ENCODE measurements at regions not wholly inside any gene's neighbourhood (a gene's known extent, or its start where the extent isn't known, plus 50 kb on each side); places are given as distances from the start of the nearest gene placed in this dataset.
"Not testable (repeated sequence)": the region's sequence is repeated elsewhere in the genome, so short reads cannot be mapped to it uniquely, and the experiment has no call there.

- H3K27ac ChIP-seq (ENCODE audit: low read length), result no peak overlapping the region
- H4K20me1 ChIP-seq (ENCODE audit: insufficient read depth, low read length), result no peaks in the 10 kb centered on the region
- TF ChIP-seq EZH2 (optimal IDR thresholded peaks at IDR 0.05; ENCODE audit: low read depth, low read length) (no peak), CTCF (IDR thresholded peaks at IDR 0.05; ENCODE audit: low read length) (no peak), EZH2phosphoT487 (IDR thresholded peaks at IDR 0.05; ENCODE audit: low read length) (no peak)
- H3K4me3 ChIP-seq (ENCODE audit: low read length), result no peak overlapping the region
- H3K4me1 ChIP-seq (ENCODE audit: low read length), result no peaks in the 10 kb centered on the region
- H3K9me2 ChIP-seq (replicated peaks; ENCODE audit: insufficient read depth, low read length), result no peaks in the 10 kb centered on the region
- H3K36me3 ChIP-seq (replicated peaks; ENCODE audit: insufficient read depth, low read length), result no peaks in the 10 kb centered on the region
- no peaks in the 10 kb centered on the region for H3K79me2 ChIP-seq (ENCODE audit: low read length)
- H3K9me3 ChIP-seq (replicated peaks; ENCODE audit: insufficient read depth, low read length), result no peaks in the 10 kb centered on the region
- H3F3A ChIP-seq (ENCODE audit: insufficient read depth, low read length), result no peaks in the 10 kb centered on the region
- H3K4me2 ChIP-seq (ENCODE audit: low read depth, low read length), result no peak overlapping the region
- no peak for DNase-seq
- H3K27me3 ChIP-seq (replicated peaks; ENCODE audit: insufficient read depth, low read length), result no peaks in the 10 kb centered on the region
- H3K9ac ChIP-seq (ENCODE audit: low read length), result no peak overlapping the region
- no peak overlapping the region for H2AFZ ChIP-seq (ENCODE audit: low read length)
Observed at GRCh38 chr5:58311526-58311925, 148.4 kb downstream of the PLK2 start.

- H3K36me3 ChIP-seq (replicated peaks; ENCODE audit: insufficient read depth, low read length); DNase-seq; H3F3A ChIP-seq (ENCODE audit: insufficient read depth, low read length); H3K4me2 ChIP-seq (ENCODE audit: low read depth, low read length); H3K27ac ChIP-seq (ENCODE audit: low read length); H3K4me3 ChIP-seq (ENCODE audit: low read length); H3K27me3 ChIP-seq (replicated peaks; ENCODE audit: insufficient read depth, low read length); H3K9me2 ChIP-seq (replicated peaks; ENCODE audit: insufficient read depth, low read length); H4K20me1 ChIP-seq (ENCODE audit: insufficient read depth, low read length); H3K9ac ChIP-seq (ENCODE audit: low read length); H3K4me1 ChIP-seq (ENCODE audit: low read length); H3K9me3 ChIP-seq (replicated peaks; ENCODE audit: insufficient read depth, low read length); H2AFZ ChIP-seq (ENCODE audit: low read length); H3K79me2 ChIP-seq (ENCODE audit: low read length): not testable (repeated sequence)
Observed at GRCh38 chr5:58308384-58308783, 151.5 kb downstream of the PLK2 start.

GRCh38 chr5:58300346-58300895, 159.5 kb downstream of the PLK2 start:
- Histone ChIP-seq H3K27me3 (replicated peaks; ENCODE audit: insufficient read depth, low read length) (no peaks in the 10 kb centered on the region), H3K4me1 (ENCODE audit: low read length) (no peaks in the 10 kb centered on the region), H2AFZ (ENCODE audit: low read length) (no peak overlapping the region), H3K79me2 (ENCODE audit: low read length) (no peaks in the 10 kb centered on the region), H3K36me3 (replicated peaks; ENCODE audit: insufficient read depth, low read length) (no peaks in the 10 kb centered on the region), H3K4me3 (ENCODE audit: low read length) (no peak overlapping the region), H3K9ac (ENCODE audit: low read length) (no peak overlapping the region), H3F3A (ENCODE audit: insufficient read depth, low read length) (no peaks in the 10 kb centered on the region), H4K20me1 (ENCODE audit: insufficient read depth, low read length) (no peaks in the 10 kb centered on the region), H3K27ac (ENCODE audit: low read length) (no peak overlapping the region), H3K9me2 (replicated peaks; ENCODE audit: insufficient read depth, low read length) (no peaks in the 10 kb centered on the region), H3K9me3 (replicated peaks; ENCODE audit: insufficient read depth, low read length) (no peaks in the 10 kb centered on the region), H3K4me2 (ENCODE audit: low read depth, low read length) (no peak overlapping the region)
- no peak for TF ChIP-seq EZH2phosphoT487 (IDR thresholded peaks at IDR 0.05; ENCODE audit: low read length)
- TF ChIP-seq CTCF (IDR thresholded peaks at IDR 0.05; ENCODE audit: low read length), result no peak
- TF ChIP-seq EZH2 (optimal IDR thresholded peaks at IDR 0.05; ENCODE audit: low read depth, low read length), result no peak
- DNase-seq, result no peak

GRCh38 chr5:58299256-58299655, 160.6 kb downstream of the PLK2 start:
- H3K4me3 ChIP-seq (ENCODE audit: low read length), result no peak overlapping the region
- DNase-seq, result no peak
- no peak overlapping the region for H3K9ac ChIP-seq (ENCODE audit: low read length)
- H3K9me2 ChIP-seq (replicated peaks; ENCODE audit: insufficient read depth, low read length), result no peaks in the 10 kb centered on the region
- no peaks in the 10 kb centered on the region for H3K4me1 ChIP-seq (ENCODE audit: low read length)
- TF ChIP-seq EZH2phosphoT487 (IDR thresholded peaks at IDR 0.05; ENCODE audit: low read length) (no peak), EZH2 (optimal IDR thresholded peaks at IDR 0.05; ENCODE audit: low read depth, low read length) (no peak), CTCF (IDR thresholded peaks at IDR 0.05; ENCODE audit: low read length) (no peak)
- H3K27me3 ChIP-seq (replicated peaks; ENCODE audit: insufficient read depth, low read length), result no peaks in the 10 kb centered on the region
- no peak overlapping the region for H3K4me2 ChIP-seq (ENCODE audit: low read depth, low read length)
- no peaks in the 10 kb centered on the region for H3F3A ChIP-seq (ENCODE audit: insufficient read depth, low read length)
- H3K9me3 ChIP-seq (replicated peaks; ENCODE audit: insufficient read depth, low read length), result no peaks in the 10 kb centered on the region
- H4K20me1 ChIP-seq (ENCODE audit: insufficient read depth, low read length), result no peaks in the 10 kb centered on the region
- no peak overlapping the region for H2AFZ ChIP-seq (ENCODE audit: low read length)
- no peaks in the 10 kb centered on the region for H3K79me2 ChIP-seq (ENCODE audit: low read length)
- no peak overlapping the region for H3K27ac ChIP-seq (ENCODE audit: low read length)
- H3K36me3 ChIP-seq (replicated peaks; ENCODE audit: insufficient read depth, low read length), result no peaks in the 10 kb centered on the region

All from MM.1S (cell line).